WTC11 (cell line): ENCODE measurements at regions not wholly inside any gene's neighbourhood (a gene's known extent, or its start where the extent isn't known, plus 50 kb on each side); places are given as distances from the start of the nearest gene placed in this dataset.

Experiments used
- ATAC-seq: fragments of 200-7000 bp; cut with Tn5 transposase; 2 replicates; pipeline ENCODE4 v1.10.0; 2021; ENCODE audit warnings: mild to moderate bottlenecking, moderate library complexity
- CTCF ChIA-PET: fragments of 300-600 bp; sonication (Branson Sonifier 250); formaldehyde crosslinking; loops from one replicate; lab custom pipeline; 2021; ENCODE audit warnings: antibody characterized with exemption; lab: Charles Lee
- POLR2A ChIA-PET: fragments of 350-600 bp; sonication (Branson Sonifier 250); formaldehyde crosslinking; loops from one replicate; lab custom pipeline; 2021; ENCODE audit warnings: antibody characterized with exemption; lab: Charles Lee
- DNase-seq: peaks from one replicate; pipeline ENCODE4 v3.0.0; 2021; ENCODE audit warnings: low spot score
- H3K27ac Mint-ChIP-seq: 2 replicates; pipeline ENCODE4 v1.8.0; 2021; ENCODE audit warnings: mixed read lengths
- H3K27me3 Mint-ChIP-seq: 2 replicates; pipeline ENCODE4 v1.8.0; 2021; ENCODE audit warnings: low read depth, mild to moderate bottlenecking, moderate library complexity, mixed read lengths
- H3K36me3 Mint-ChIP-seq: 2 replicates; pipeline ENCODE4 v1.8.0; 2021; ENCODE audit warnings: mixed read lengths
- H3K4me1 Mint-ChIP-seq: 2 replicates; pipeline ENCODE4 v1.8.0; 2022; ENCODE audit warnings: mixed read lengths
- H3K4me3 Mint-ChIP-seq: 2 replicates; pipeline ENCODE4 v1.8.0; 2021; ENCODE audit warnings: mild to moderate bottlenecking, moderate library complexity, mixed read lengths
- H3K9me3 Mint-ChIP-seq: 2 replicates; pipeline ENCODE4 v1.8.0; 2021; ENCODE audit warnings: mixed read lengths
- AR ChIP-seq: fragments of 250-450 bp; sonication (Bioruptor Pico); IDR thresholded peaks from 2 replicates; pipeline ENCODE4 v1.9.0; 2021; ENCODE audit warnings: mild to moderate bottlenecking
- ATF1 ChIP-seq: sonication (generic); formaldehyde crosslinking; IDR thresholded peaks from 2 replicates; pipeline ENCODE4 v1.8.1; 2023; ENCODE audit warnings: mild to moderate bottlenecking, moderate library complexity, missing genetic modification reagents
- ATF6 ChIP-seq: sonication (generic); formaldehyde crosslinking; IDR thresholded peaks from 2 replicates; pipeline ENCODE4 v1.8.1; 2023; ENCODE audit warnings: mild to moderate bottlenecking, missing genetic modification reagents
- FOXJ3 ChIP-seq: sonication (generic); formaldehyde crosslinking; IDR thresholded peaks from 2 replicates; pipeline ENCODE4 v1.9.0; 2021; ENCODE audit warnings: missing genetic modification reagents, mild to moderate bottlenecking, borderline replicate concordance
- GABPB1 ChIP-seq: sonication (generic); formaldehyde crosslinking; IDR thresholded peaks from 2 replicates; pipeline ENCODE4 v1.8.1; 2023; ENCODE audit warnings: mild to moderate bottlenecking, missing genetic modification reagents
- JUN ChIP-seq: sonication (generic); formaldehyde crosslinking; IDR thresholded peaks from 2 replicates; pipeline ENCODE4 v1.8.0; 2023; ENCODE audit warnings: mild to moderate bottlenecking, missing genetic modification reagents
- MAX ChIP-seq: sonication (generic); formaldehyde crosslinking; IDR thresholded peaks from 2 replicates; pipeline ENCODE4 v1.8.0; 2022; ENCODE audit warnings: mild to moderate bottlenecking, missing genetic modification reagents
- NFE2L1 ChIP-seq: sonication (generic); formaldehyde crosslinking; IDR thresholded peaks from 2 replicates; pipeline ENCODE4 v1.8.1; 2023; ENCODE audit warnings: missing genetic modification reagents
- SMAD4 ChIP-seq: sonication (generic); formaldehyde crosslinking; IDR thresholded peaks from 2 replicates; pipeline ENCODE4 v1.8.0; 2022; ENCODE audit warnings: mild to moderate bottlenecking, missing genetic modification reagents
- STAT6 ChIP-seq: sonication (generic); formaldehyde crosslinking; conservative IDR thresholded peaks from 2 replicates; pipeline ENCODE4 v1.8.1; 2023; ENCODE audit warnings: mild to moderate bottlenecking, low read depth, missing genetic modification reagents, moderate library complexity
- TEAD4 ChIP-seq: sonication (generic); formaldehyde crosslinking; IDR thresholded peaks from 2 replicates; pipeline ENCODE4 v1.8.0; 2022; ENCODE audit warnings: mild to moderate bottlenecking, missing genetic modification reagents
- ZBTB21 ChIP-seq: sonication (generic); formaldehyde crosslinking; IDR thresholded peaks from 2 replicates; pipeline ENCODE4 v1.8.1; 2023; ENCODE audit warnings: mild to moderate bottlenecking, missing genetic modification reagents, borderline replicate concordance
- ZBTB43 ChIP-seq: sonication (generic); formaldehyde crosslinking; IDR thresholded peaks from 2 replicates; pipeline ENCODE4 v1.8.1; 2023; ENCODE audit warnings: mild to moderate bottlenecking, missing genetic modification reagents
- ZMAT4 ChIP-seq: fragments of 250-450 bp; sonication (Bioruptor Pico); IDR thresholded peaks from 2 replicates; pipeline ENCODE4 v1.9.0; 2021; ENCODE audit warnings: mild to moderate bottlenecking
- ZNF138 ChIP-seq: sonication (generic); formaldehyde crosslinking; conservative IDR thresholded peaks from 2 replicates; pipeline ENCODE4 v1.8.1; 2022; ENCODE audit warnings: mild to moderate bottlenecking, moderate library complexity, missing genetic modification reagents
- ZNF263 ChIP-seq: sonication (generic); formaldehyde crosslinking; IDR thresholded peaks from 2 replicates; pipeline ENCODE4 v1.8.1; 2022; ENCODE audit warnings: low read depth, mild to moderate bottlenecking, moderate library complexity, missing genetic modification reagents
- ZNF396 ChIP-seq: fragments of 250-450 bp; sonication (Bioruptor Pico); IDR thresholded peaks from 2 replicates; pipeline ENCODE4 v1.8.0; 2021; ENCODE audit warnings: mild to moderate bottlenecking, moderate library complexity, borderline replicate concordance
- ZSCAN18 ChIP-seq: fragments of 250-450 bp; sonication (Bioruptor Pico); IDR thresholded peaks from 2 replicates; pipeline ENCODE4 v2.1.2; 2022; ENCODE audit warnings: mild to moderate bottlenecking, moderate library complexity

GRCh38 chr5:60333005-60333571, 366.9 kb downstream of the DEPDC1B start (continued):
- no peak for TF ChIP-seq ZSCAN18 (CRISPR knock-in tag)
- no peak for TF ChIP-seq ZMAT4 (CRISPR knock-in tag)
- no peak for TF ChIP-seq SMAD4
- no peak for TF ChIP-seq FOXJ3
- TF ChIP-seq TEAD4 = no peak

- H3K4me3 Mint-ChIP-seq = no peak overlapping the region
- CTCF ChIA-PET = no interaction called here
- H3K36me3 Mint-ChIP-seq = no peaks in the 10 kb centered on the region
- H3K27me3 Mint-ChIP-seq = no peaks in the 10 kb centered on the region
- H3K9me3 Mint-ChIP-seq = peaks cover 16% of the 10 kb centered on the region
- peaks cover 4% of the 10 kb centered on the region for H3K4me1 Mint-ChIP-seq
- no peak for TF ChIP-seq GABPB1 (CRISPR knock-in tag)
- POLR2A ChIA-PET = no interaction called here
- ATAC-seq (no peak), DNase-seq (no peak)
- H3K27ac Mint-ChIP-seq = no peak overlapping the region
Measured at GRCh38 chr5:60332244-60333004, 367.5 kb downstream of the DEPDC1B start.

- Mint-ChIP-seq H3K4me3 (no peak overlapping the region), H3K36me3 (no peaks in the 10 kb centered on the region), H3K27ac (no peak overlapping the region), H3K9me3 (peaks cover 17% of the 10 kb centered on the region), H3K4me1 (peaks cover 5% of the 10 kb centered on the region), H3K27me3 (no peaks in the 10 kb centered on the region)
- no peak for DNase-seq
- ChIA-PET POLR2A (no interaction called here), CTCF (no interaction called here)
- ATAC-seq = no peak
- TF ChIP-seq MAX (CRISPR knock-in tag) = no peak
- TF ChIP-seq ATF1 (CRISPR knock-in tag) = no peak
- TF ChIP-seq STAT6 (CRISPR knock-in tag) = no peak
- TF ChIP-seq AR (CRISPR knock-in tag) = no peak
- no peak for TF ChIP-seq NFE2L1 (CRISPR knock-in tag)
- no peak for TF ChIP-seq ATF6
- TF ChIP-seq ZBTB43 (CRISPR knock-in tag) = no peak
- no peak for TF ChIP-seq ZNF138 (CRISPR knock-in tag)
- TF ChIP-seq ZBTB21 (CRISPR knock-in tag) = no peak
- TF ChIP-seq ZNF396 (CRISPR knock-in tag) = no peak
- TF ChIP-seq ZNF263 (CRISPR knock-in tag) = no peak
- no peak for TF ChIP-seq JUN
- no peak for TF ChIP-seq ZSCAN18 (CRISPR knock-in tag)
Measured at GRCh38 chr5:60330236-60330635, 369.7 kb downstream of the DEPDC1B start.
